ENCODE measurements at regions not wholly inside any gene's neighbourhood (a gene's known extent, or its start where the extent isn't known, plus 50 kb on each side); places are given as distances from the start of the nearest gene placed in this dataset.

DNA sequence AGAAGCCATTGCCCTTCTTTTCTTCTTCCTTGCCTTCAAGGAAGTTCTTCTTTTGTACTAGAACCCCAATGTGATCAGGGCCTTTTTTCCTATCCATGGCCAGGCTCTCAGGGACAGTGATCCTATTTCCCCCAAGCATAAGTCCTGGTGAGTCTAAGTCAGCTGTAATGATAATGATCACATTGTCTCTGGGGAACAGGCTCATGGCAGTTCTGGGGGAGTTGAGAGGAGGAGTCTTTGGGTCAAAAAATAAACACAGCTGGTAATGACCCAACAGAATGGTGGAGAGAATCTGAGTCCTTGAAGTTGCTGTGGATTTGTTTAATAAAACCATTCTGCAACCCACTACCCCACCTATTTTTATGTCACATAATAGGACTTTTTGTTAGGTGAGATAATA, 96.6 kb downstream of the SOCS6 start:
- TF ChIP-seq, protein P1, sequence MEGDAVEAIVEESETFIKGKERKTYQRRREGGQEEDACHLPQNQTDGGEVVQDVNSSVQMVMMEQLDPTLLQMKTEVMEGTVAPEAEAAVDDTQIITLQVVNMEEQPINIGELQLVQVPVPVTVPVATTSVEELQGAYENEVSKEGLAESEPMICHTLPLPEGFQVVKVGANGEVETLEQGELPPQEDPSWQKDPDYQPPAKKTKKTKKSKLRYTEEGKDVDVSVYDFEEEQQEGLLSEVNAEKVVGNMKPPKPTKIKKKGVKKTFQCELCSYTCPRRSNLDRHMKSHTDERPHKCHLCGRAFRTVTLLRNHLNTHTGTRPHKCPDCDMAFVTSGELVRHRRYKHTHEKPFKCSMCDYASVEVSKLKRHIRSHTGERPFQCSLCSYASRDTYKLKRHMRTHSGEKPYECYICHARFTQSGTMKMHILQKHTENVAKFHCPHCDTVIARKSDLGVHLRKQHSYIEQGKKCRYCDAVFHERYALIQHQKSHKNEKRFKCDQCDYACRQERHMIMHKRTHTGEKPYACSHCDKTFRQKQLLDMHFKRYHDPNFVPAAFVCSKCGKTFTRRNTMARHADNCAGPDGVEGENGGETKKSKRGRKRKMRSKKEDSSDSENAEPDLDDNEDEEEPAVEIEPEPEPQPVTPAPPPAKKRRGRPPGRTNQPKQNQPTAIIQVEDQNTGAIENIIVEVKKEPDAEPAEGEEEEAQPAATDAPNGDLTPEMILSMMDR (IDR thresholded peaks at IDR 0.05; ENCODE audit: borderline replicate concordance, extremely low read depth, low read length, poor library complexity, severe bottlenecking): no peak
- no peak for TF ChIP-seq EZH2 (IDR thresholded peaks at IDR 0.05; ENCODE audit: borderline replicate concordance, low read depth, low read length, severe bottlenecking)
